ENCODE measurements at regions not wholly inside any gene's neighbourhood (a gene's known extent, or its start where the extent isn't known, plus 50 kb on each side); places are given as distances from the start of the nearest gene placed in this dataset.
"Not testable (repeated sequence)": the region's sequence is repeated elsewhere in the genome, so short reads cannot be mapped to it uniquely, and the experiment has no call there.

DNA sequence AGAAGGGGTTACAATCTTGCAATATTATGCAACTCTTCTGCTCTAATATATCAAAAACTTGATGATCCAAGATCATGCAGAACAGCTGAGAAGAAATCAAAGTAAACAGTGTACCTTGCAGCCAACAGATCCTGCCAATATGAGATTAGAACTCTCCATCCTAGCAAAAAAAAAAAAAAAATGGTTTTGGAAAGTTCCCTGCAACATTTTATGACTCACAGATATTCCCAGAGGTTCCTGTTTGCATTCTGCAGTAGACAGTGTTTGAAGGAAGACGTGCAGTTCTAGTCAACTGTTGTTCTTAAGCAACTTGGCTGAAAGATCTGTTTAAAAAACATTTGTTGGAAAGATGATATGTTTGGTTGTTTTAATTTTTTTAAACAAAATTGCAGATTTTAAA, 103.6 kb upstream of the WDR75 start:
- in situ Hi-C loops (cut with HindIII; ENCODE audit: low pct_unique_long_range_greater_than_20kb, low sequenced_read_pairs): no loop called here
- no peak for DNase-seq (ENCODE audit: low read depth in 1 of 2, low spot score in 1 of 2)

DNA sequence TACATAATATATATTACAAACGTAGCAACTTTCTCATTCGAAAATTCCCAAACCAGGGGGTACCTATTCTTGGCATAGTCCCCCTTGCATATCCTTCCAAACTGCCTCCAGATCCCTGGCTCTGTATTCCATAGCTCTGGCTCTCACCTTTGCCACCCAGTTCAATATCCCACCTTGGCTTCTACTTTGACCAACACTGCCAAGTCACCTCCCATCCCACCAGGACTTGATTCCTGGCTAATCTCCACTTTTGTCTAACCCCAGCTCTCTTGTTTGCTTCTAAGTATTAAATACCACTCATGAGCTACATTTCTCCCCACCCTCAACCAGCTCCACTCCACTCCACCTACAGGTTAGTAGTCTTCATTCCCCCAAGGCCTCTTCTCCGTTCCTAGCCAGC, 103.2 kb upstream of the WDR75 start:
- TF ChIP-seq JUND (IDR thresholded peaks at IDR 0.05; ENCODE audit: low read depth): no peak
- in situ Hi-C loops (cut with HindIII; ENCODE audit: low pct_unique_long_range_greater_than_20kb, low sequenced_read_pairs): no loop called here

More for the DNA sequence above, 103.6 kb upstream of the WDR75 start:
- no peak for TF ChIP-seq JUND (IDR thresholded peaks at IDR 0.05; ENCODE audit: low read depth)

DNA sequence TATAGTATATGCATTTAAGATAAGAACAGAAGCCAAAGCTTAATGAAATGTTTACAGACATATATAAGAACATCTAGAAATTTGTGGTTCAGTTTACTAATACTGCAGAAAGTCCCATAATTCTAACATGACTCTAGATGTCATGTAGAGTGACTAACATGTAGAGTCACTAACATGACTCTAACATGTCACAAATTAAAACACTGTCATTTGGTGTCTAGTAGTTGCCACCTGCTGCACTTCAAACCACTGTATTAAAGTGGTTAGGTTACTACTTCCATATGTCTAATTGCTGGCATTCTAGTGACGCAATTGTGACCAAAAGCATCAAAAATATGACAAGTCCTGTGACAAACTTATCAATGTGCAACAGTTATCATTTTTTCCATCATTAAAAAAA, 100.2 kb upstream of the WDR75 start:
- DNase-seq (ENCODE audit: low read depth in 1 of 2, low spot score in 1 of 2): no peak
- in situ Hi-C loops (cut with HindIII; ENCODE audit: low pct_unique_long_range_greater_than_20kb, low sequenced_read_pairs): no loop called here
- TF ChIP-seq JUND (IDR thresholded peaks at IDR 0.05; ENCODE audit: low read depth): no peak

More for the DNA sequence above, 103.2 kb upstream of the WDR75 start:
- no peak for DNase-seq (ENCODE audit: low read depth in 1 of 2, low spot score in 1 of 2)

DNA sequence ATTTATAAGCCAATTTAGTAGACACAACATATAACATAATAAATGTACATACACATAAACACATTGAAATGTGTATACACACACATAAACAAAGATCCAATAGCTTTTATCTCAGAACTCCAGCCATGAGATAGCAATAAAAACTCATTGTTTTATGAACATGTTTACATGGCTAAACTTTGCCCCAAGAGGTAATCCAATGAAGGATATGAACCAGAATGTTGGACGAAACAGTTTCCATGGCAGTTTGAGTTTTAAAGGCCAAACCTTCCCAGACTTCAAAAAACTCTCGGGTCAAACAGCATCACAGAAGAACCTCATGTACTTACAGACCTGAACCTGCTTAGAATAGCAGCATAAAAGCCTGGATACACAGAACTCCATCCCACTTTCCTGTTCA, 97.2 kb upstream of the WDR75 start:
- in situ Hi-C loops (cut with HindIII; ENCODE audit: low pct_unique_long_range_greater_than_20kb, low sequenced_read_pairs): no loop called here
- no peak for DNase-seq (ENCODE audit: low read depth in 1 of 2, low spot score in 1 of 2)
- TF ChIP-seq JUND (IDR thresholded peaks at IDR 0.05; ENCODE audit: low read depth): no peak

DNA sequence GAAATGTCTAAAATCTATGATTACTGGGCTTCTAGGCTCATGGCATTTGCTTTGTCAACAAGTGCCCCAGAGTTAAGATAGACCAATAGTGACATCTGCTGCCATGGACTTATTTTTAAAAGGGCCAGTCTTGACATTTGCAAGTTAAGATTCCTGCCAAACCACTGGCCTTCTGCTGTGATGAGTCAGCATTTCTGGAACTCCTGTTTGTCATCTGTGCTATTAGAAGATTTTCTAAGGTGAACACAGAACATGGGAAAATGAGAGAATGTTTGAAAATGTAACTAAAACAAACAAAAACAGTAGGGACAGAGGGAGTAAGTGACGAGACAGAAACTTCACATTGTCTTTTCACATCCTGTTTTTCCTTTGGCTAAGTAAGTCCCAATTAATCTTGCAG, 93.7 kb upstream of the WDR75 start:
- DNase-seq (ENCODE audit: low read depth in 1 of 2, low spot score in 1 of 2): peak; percentile 5 to 70
- in situ Hi-C loops (cut with HindIII; ENCODE audit: low pct_unique_long_range_greater_than_20kb, low sequenced_read_pairs): no loop called here
- TF ChIP-seq JUND (IDR thresholded peaks at IDR 0.05; ENCODE audit: low read depth): no peak

DNA sequence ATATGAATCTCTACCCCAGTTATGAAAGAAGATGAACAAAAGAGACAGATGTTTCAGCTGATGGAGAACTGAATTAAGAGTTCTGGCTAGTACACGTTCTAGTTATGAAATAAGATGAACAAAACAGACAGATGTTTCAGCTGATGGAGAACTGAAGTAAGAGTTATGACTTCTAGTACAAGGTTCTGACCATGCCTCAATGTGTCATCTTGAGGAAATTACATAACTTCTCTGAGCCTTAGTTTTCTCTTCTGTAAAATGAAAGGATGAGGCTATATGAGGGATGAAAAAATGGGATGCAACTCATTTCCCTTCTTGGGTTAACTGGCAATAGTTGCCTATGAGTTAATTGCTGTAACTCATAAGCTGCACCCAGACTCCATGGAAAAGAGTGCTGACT, 92.9 kb upstream of the WDR75 start:
- in situ Hi-C loops (cut with HindIII; ENCODE audit: low pct_unique_long_range_greater_than_20kb, low sequenced_read_pairs): no loop called here
- TF ChIP-seq JUND (IDR thresholded peaks at IDR 0.05; ENCODE audit: low read depth): no peak
- DNase-seq (ENCODE audit: low read depth in 1 of 2, low spot score in 1 of 2): no peak

DNA sequence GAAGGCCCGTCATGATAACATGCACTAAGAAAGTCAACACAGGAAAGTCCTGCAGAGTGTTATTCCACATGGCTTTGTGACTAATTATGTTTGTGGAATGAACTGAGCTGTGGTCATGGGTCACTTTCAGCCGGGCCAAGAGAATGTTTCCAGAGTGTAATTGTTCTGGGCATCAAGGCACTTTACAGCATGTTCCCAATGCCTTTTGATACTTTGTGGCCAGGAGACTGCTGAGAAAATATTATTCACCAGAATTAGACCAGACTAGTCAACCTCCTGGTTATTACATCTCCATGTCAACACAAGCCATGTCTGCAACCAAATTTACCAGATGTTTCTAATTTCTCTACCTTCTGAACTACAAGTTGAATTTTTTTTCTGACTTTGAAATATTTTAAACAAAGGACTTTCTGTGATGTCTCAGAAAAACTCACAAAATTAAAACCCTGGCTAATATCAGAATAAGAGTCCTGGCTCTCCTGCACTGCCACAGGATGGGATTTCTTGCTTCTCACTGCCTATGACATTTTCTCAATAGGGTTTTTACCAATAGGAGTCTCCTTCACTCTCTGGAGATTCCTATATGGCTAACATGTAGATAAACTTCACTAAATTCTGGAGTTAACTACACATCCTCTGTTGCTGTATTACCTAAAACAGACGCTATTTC, 90.6 kb upstream of the WDR75 start:
- DNase-seq (ENCODE audit: low read depth in 1 of 2, low spot score in 1 of 2): no peak
- in situ Hi-C loops (cut with HindIII; ENCODE audit: low pct_unique_long_range_greater_than_20kb, low sequenced_read_pairs): no loop called here
- no peak for TF ChIP-seq JUND (IDR thresholded peaks at IDR 0.05; ENCODE audit: low read depth)

DNA sequence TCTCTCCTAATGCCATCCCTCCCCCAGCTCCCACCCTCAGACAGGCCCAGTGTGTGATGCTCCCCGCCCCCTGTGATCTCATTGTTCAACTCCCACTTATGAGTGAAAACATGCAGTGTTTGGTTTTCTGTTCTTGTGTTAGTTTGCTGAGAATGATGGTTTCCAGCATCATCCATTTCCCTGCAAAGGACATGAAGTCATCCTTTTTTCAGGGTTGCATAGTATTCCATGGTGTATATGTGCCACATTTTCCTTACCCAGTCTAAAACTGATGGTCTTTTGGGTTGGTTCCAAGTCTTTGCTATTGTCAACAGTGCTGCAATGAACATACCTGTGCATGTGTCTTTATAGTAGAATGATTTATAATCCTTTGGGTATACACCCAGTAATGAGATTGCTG, 89.3 kb upstream of the WDR75 start:
- DNase-seq (ENCODE audit: low read depth in 1 of 2, low spot score in 1 of 2); in situ Hi-C loops (cut with HindIII; ENCODE audit: low pct_unique_long_range_greater_than_20kb, low sequenced_read_pairs): not testable (repeated sequence)

DNA sequence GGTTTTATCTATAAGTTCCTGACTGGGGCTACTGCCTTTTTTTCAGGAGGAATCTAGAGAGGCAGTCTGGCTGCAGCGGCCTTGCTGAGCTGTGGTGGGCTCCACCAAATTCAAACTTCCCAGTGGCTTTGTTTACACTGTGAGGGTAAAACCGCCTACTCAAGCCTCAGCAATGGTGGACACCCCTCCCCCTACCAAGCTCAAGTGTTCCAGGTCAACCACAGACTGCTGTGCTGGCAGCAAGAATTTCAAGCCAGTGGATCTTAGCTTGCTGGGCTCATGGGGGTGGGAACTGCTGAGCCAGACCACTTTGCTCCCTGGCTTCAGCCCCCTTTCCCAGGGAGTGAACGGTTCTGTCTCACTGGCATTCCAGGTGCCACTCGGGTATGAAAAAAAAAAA, 83.9 kb upstream of the WDR75 start:
- in situ Hi-C loops (cut with HindIII; ENCODE audit: low pct_unique_long_range_greater_than_20kb, low sequenced_read_pairs); DNase-seq (ENCODE audit: low read depth in 1 of 2, low spot score in 1 of 2): not testable (repeated sequence)

DNA sequence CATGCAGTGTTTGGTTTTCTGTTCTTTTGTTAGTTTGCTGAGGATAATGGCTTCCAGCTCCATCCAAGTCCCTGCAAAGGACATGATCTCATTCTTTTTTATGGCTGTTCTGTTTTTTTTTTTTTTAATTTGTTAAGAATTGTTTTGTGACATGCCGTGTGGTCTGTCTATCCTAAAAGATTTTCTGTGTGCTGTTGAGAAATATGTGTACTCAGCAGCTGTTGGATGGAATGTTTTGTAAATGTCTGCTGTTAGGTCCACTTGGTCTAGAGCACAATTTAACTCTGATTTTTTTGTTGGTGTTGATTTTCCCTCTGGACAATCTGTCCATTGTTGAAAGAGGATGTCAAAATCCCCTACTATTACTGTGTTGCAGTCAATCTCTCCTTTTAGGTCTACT, 80.4 kb upstream of the WDR75 start:
- no peak for TF ChIP-seq JUND (IDR thresholded peaks at IDR 0.05; ENCODE audit: low read depth)
- in situ Hi-C loops (cut with HindIII; ENCODE audit: low pct_unique_long_range_greater_than_20kb, low sequenced_read_pairs): no loop called here
- DNase-seq (ENCODE audit: low read depth in 1 of 2, low spot score in 1 of 2): no peak

DNA sequence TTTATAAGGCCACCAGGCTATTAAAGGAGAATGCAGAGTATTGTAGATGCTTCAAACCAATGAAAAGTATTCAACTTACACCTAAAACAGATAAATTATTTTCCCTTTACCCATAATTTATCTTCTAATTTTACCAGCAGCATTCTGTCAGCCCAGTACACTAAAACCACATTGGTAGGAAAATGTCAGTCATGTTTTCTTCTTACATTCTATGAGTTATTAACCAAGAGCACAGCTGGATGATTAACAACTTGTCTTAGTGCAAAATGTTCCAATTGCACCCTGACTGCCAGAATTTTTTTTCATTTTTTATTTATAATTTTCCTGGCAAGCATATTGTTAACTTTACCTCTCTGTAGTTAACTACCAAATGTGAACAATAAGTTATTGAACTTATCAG, 79.0 kb upstream of the WDR75 start:
- in situ Hi-C loops (cut with HindIII; ENCODE audit: low pct_unique_long_range_greater_than_20kb, low sequenced_read_pairs): no loop called here
- DNase-seq (ENCODE audit: low read depth in 1 of 2, low spot score in 1 of 2): no peak
- TF ChIP-seq JUND (IDR thresholded peaks at IDR 0.05; ENCODE audit: low read depth): no peak

DNA sequence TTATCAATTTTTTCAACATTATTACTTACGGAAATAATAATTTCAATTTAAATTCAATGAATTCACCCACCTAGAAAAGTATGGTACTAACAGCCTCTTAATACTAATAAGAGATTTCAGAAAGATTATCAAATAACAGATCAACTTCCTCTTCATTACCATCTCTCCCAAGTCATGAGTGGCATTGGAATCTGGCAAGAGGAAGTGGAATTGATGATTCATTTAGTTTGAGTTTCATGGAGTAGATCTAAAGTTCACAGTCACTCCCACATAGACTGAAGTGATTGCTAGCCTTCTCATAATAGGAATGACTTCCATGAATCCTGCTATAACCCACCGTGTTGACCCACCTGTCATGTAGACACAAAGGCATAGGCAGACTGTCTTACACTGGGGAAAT, 77.7 kb upstream of the WDR75 start:
- DNase-seq (ENCODE audit: low read depth in 1 of 2, low spot score in 1 of 2): no peak
- no peak for TF ChIP-seq JUND (IDR thresholded peaks at IDR 0.05; ENCODE audit: low read depth)
- in situ Hi-C loops (cut with HindIII; ENCODE audit: low pct_unique_long_range_greater_than_20kb, low sequenced_read_pairs): no loop called here

DNA sequence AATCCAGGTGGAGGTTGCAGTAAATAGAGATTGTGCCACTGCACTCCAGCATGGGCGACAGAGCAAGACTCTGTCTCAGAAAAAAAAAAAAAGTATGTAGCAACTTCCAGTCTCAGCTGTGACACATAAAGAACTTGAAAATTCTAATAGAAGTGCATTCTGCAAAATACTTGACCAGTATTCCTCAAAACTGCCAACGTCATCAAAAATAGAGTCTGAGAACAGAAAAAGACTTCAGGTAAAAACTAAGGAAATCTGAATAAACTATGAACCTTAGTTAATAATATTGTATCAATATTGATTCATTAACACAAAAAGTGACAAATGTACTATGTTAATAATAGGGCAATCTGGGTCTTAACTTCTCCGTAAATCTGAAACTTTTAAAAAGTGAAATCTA, 76.7 kb upstream of the WDR75 start:
- TF ChIP-seq JUND (IDR thresholded peaks at IDR 0.05; ENCODE audit: low read depth): no peak
- in situ Hi-C loops (cut with HindIII; ENCODE audit: low pct_unique_long_range_greater_than_20kb, low sequenced_read_pairs): no loop called here
- no peak for DNase-seq (ENCODE audit: low read depth in 1 of 2, low spot score in 1 of 2)

DNA sequence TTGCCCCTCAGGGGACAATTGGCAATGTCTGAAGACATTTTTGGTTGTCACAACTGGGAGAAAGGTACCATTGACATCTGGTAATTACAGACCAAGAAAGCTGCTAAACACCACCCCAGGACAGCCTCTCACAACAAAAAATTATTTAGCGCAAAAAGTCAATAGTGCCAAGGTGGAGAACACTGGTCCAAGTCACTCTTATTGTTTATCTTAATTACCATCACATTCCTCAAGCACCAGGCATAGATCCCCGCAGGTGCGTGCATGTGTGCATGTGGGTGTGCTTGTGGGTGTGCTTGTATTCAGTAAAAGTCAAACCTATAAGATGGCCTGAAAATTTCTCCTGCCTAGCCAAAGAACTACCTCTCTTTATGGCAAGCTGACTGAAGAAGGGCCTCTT, 74.9 kb upstream of the WDR75 start:
- in situ Hi-C loops (cut with HindIII; ENCODE audit: low pct_unique_long_range_greater_than_20kb, low sequenced_read_pairs): no loop called here

More for the DNA sequence above, 74.9 kb upstream of the WDR75 start:
- TF ChIP-seq JUND (IDR thresholded peaks at IDR 0.05; ENCODE audit: low read depth): no peak
- peak in 1 of 2 experiments; percentile 70 for DNase-seq (ENCODE audit: low read depth in 1 of 2, low spot score in 1 of 2)

Measured in T47D (cell line).